ENCODE measurements at regions not wholly inside any gene's neighbourhood (a gene's known extent, or its start where the extent isn't known, plus 50 kb on each side); places are given as distances from the start of the nearest gene placed in this dataset.

DNA sequence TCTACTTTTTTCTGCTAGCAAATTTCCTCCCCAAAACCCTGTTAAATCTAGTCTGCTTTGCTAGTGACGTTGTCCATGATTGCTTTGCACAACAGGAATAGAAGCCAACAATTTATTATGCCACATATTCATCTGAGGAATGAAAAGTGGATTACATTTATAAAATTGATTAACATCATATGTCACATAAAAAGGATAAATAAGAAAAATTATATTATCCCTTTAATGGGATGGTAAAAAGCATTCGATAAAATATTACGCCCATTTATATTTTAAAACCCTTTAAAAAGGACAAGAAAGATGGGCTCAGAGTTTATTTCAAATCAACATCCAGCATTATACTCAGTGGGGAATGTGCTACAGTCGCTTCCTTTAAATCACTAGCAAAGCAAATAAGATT, 991.7 kb downstream of the DIAPH3 start:
- TF ChIP-seq POLR2A (IDR thresholded peaks at IDR 0.05; ENCODE audit: low read depth) = no peak
- TF ChIP-seq, protein P1, sequence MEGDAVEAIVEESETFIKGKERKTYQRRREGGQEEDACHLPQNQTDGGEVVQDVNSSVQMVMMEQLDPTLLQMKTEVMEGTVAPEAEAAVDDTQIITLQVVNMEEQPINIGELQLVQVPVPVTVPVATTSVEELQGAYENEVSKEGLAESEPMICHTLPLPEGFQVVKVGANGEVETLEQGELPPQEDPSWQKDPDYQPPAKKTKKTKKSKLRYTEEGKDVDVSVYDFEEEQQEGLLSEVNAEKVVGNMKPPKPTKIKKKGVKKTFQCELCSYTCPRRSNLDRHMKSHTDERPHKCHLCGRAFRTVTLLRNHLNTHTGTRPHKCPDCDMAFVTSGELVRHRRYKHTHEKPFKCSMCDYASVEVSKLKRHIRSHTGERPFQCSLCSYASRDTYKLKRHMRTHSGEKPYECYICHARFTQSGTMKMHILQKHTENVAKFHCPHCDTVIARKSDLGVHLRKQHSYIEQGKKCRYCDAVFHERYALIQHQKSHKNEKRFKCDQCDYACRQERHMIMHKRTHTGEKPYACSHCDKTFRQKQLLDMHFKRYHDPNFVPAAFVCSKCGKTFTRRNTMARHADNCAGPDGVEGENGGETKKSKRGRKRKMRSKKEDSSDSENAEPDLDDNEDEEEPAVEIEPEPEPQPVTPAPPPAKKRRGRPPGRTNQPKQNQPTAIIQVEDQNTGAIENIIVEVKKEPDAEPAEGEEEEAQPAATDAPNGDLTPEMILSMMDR (IDR thresholded peaks at IDR 0.05) = no peak
